ENCODE measurements at regions not wholly inside any gene's neighbourhood (a gene's known extent, or its start where the extent isn't known, plus 50 kb on each side); places are given as distances from the start of the nearest gene placed in this dataset.
"Not testable (repeated sequence)": the region's sequence is repeated elsewhere in the genome, so short reads cannot be mapped to it uniquely, and the experiment has no call there.

DNA sequence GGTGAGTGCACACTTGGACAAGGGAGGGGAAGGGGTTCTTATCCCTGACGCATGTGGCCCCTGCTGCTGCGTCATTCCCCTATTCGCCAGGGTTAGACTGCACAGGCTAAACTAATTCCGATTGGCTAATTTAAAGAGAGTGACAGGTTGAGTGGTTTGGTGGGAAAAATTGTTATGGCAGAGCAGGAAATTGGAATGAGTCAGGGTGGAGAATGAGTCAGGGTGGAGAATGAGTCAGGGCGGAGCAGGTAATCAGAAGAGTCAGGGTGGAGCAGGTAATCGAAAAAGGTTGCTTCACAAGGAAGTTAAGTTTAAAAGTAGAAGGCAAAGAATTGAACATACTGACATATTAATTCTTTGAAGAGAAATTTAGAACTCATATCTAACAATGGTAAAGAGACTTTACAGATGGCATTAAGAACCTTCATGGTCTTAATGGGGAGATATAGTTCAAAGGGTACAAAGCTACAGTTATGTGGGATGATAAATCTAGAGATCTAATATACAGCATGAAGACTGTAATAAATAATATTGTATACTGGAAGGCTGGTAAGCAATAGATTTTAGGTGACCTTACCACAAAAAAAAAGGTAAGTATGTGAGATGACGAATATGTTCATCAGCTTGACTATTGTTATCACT is 60.5 kb upstream of the XPO1 start:
- TF ChIP-seq CTCF (IDR thresholded peaks at IDR 0.05; ENCODE audit: low read depth, low read length); POLR2A (IDR thresholded peaks at IDR 0.05; ENCODE audit: extremely low read depth, insufficient read length); MYC (IDR thresholded peaks at IDR 0.05; ENCODE audit: low read depth, low read length): not testable (repeated sequence)

Data from NB4 (cell line).